VCaP (cell line): ENCODE measurements at regions not wholly inside any gene's neighbourhood (a gene's known extent, or its start where the extent isn't known, plus 50 kb on each side); places are given as distances from the start of the nearest gene placed in this dataset.
"Not testable (repeated sequence)": the region's sequence is repeated elsewhere in the genome, so short reads cannot be mapped to it uniquely, and the experiment has no call there.

Experiments used
- H3K27ac ChIP-seq: fragments of 450-650 bp; 2 replicates; pipeline ENCODE4 v1.5.1; 2017
- TF ChIP-seq, protein P1 (sequence below): fragments of 450-650 bp; conservative IDR thresholded peaks from 2 replicates; pipeline ENCODE4 v1.5.1; 2017; ENCODE audit warnings: mild to moderate bottlenecking, moderate library complexity

DNA sequence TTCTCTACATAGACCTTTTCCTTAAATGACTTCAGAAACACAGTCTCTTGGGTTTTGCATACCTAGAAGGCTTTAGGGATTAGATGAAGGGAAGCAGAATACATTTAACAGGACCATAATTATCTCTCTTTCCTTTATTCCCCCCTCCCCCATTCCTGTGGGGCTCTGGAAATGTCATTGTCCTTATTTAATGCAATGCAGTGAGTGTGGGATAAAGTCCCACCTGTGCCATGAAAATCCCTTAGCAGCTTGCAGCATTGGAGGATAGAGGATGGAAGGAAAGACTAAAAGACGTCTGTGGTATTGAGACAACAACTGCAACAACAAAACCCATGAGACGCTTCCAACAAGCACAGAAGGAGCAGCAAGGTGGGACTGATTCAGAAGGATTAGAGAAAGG is 117.8 kb upstream of the DCC start:
- H3K27ac ChIP-seq = no peak overlapping the region
- TF ChIP-seq, protein P1, sequence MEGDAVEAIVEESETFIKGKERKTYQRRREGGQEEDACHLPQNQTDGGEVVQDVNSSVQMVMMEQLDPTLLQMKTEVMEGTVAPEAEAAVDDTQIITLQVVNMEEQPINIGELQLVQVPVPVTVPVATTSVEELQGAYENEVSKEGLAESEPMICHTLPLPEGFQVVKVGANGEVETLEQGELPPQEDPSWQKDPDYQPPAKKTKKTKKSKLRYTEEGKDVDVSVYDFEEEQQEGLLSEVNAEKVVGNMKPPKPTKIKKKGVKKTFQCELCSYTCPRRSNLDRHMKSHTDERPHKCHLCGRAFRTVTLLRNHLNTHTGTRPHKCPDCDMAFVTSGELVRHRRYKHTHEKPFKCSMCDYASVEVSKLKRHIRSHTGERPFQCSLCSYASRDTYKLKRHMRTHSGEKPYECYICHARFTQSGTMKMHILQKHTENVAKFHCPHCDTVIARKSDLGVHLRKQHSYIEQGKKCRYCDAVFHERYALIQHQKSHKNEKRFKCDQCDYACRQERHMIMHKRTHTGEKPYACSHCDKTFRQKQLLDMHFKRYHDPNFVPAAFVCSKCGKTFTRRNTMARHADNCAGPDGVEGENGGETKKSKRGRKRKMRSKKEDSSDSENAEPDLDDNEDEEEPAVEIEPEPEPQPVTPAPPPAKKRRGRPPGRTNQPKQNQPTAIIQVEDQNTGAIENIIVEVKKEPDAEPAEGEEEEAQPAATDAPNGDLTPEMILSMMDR = no peak

DNA sequence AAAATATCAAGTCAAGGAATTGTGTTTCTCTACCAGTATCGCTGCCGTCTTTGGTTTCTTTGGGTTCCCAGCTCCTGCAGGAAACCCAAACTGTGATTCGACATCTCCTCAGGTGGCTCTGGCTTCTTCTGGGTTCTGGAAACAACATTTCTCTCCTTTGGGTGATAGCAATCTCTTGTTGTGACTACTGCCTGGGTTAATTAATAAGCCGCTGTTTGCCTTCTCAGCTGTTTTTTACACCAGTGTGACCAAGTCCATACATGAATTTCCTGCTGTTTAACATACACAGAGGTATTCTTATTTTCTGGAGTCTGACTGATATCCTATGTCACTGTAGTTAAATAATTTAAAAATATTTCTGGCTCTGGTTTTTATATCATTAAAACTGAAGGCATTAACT is 112.5 kb upstream of the DCC start:
- H3K27ac ChIP-seq = no peak overlapping the region
- TF ChIP-seq, protein P1 = no peak

DNA sequence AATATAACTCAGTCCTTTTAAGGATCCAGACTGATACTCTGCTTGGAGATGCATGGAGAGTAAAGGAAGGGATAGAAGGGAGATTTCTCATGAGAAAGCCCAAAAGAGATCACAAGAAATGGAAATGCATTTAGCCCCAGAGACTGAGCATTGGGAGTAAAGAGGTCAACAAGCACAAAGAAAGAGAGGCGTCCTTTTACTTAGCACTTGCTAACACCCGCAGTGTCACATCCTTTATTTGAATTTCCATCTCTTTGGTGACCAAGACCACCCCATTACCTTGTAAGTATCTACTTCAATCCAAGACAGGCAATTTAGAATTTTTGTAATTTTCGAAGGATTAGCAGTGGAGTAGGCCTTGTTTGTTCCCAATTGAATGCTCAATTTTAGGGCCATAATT is 111.8 kb upstream of the DCC start:
- TF ChIP-seq, protein P1 = no peak
- H3K27ac ChIP-seq = no peak overlapping the region

DNA sequence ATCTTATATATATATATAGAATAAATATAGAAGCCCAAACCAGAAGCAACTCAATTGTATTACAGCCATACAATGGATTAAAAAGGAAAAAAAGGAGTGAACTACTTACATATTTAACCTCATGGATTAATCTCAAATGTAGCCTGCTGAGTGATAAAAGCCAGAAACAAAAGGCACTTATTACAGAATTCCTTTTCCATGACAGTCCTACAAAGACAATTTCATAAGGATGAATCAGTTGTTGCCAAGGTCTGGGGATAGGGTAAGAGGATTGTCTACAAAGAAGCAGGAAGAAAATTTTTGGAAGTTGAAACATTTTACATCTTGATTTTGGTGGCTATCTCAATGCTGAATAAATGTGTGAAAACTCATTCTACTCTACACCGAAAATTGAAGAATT is 103.9 kb upstream of the DCC start:
- TF ChIP-seq, protein P1 = no peak
- no peak overlapping the region for H3K27ac ChIP-seq

DNA sequence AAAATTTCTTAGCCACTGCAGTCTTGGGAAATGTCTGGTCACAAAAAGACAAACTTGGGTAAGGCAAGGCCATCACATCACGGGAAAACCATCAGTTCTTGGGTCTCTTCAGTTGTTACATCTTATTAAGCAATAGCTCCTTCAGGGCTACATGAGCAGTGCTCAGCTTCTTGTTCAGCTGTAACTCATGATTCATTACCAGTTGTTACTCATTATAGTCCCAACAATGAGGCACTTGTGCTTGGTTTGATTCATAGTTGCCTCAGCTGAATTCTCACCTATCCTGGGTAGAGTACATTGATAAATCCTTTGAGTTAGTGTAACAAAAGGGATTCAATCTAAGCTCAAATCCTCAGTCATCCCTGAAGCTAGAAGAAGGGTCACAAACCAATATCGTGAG is 102.4 kb upstream of the DCC start:
- no peak overlapping the region for H3K27ac ChIP-seq
- TF ChIP-seq, protein P1 = no peak

DNA sequence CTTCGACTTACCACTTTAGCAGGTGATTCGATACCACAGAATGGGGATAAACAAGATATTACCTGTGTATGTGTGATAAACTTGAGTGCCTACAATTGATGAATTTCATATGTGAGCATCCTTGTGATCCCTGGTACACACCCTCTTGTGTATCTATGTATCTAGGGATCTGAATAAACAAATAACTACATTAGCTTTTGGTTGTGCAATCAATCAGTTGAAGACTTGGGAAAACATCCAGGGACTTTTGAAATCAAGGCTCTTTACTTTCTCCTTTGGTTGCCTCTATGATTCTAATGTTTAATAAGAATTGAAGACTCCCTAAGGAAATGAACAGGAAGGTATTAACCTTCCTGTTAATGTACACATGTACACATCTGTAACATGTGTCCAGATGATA is 97.3 kb upstream of the DCC start:
- no peak overlapping the region for H3K27ac ChIP-seq
- TF ChIP-seq, protein P1 = no peak

DNA sequence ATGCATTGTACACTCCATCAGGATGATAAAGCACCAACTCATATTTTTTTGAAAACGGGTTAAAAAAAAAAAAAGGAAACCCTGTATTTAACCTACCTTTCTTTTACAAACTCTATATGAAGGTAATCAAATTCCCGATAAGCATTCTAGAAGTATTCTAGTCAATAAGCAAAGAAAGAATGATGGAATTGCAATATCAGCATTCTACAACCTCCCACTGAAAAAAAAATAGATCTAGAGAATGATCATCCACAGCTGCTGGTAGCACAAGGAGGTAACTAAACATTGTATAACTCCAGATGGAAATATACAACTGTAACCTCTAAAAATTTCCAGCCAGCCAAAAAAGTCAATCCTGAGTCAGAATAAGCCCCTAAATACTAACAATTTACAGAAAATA is 95.3 kb upstream of the DCC start:
- no peak overlapping the region for H3K27ac ChIP-seq
- TF ChIP-seq, protein P1 = no peak

DNA sequence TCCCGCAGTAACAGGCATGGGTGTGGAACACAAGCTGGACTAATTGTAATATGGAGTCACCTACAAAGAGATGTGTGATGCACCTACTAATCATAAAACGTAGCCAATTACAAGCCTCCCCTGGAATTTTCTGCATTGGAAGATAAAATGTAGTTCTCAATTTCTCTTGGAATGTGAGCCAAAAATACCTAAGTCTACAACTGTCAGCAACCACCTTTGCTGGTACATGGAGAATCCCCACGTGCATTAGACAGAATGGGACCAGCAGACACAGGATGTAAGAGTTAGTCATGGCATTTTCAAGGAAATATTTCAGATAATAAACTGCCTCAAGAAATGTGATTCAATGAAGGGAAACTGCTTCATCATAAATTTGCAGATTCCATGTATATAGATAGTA is 85.6 kb upstream of the DCC start:
- TF ChIP-seq, protein P1 = no peak
- H3K27ac ChIP-seq = no peak overlapping the region

DNA sequence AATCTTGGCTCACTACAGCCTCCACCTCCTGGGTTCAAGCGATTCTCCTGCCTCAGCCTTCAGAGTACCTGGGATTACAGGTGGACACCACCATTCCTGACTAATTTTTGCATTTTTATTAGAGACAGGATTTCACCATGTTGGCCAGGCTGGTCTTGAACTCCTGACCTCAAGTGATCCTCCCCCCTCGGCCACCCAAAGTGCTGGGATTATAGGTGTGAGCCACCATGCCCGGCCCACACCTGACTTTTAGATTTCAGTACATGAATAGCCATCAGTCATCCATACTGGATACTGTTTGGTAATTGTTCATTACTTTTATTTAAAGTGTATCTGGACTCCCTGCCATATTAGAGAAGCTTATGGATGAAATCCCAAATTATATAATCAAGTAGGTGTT is 82.6 kb upstream of the DCC start:
- not testable (repeated sequence) for H3K27ac ChIP-seq
